ENCODE measurements at regions not wholly inside any gene's neighbourhood (a gene's known extent, or its start where the extent isn't known, plus 50 kb on each side); places are given as distances from the start of the nearest gene placed in this dataset.

- peak; percentile 43 for DNase-seq (ENCODE audit: low spot score, unreplicated experiment)
- peaks cover 6% of the 10 kb centered on the region for H3K4me1 Mint-ChIP-seq (ENCODE audit: low read depth)
- no peaks in the 10 kb centered on the region for H3K36me3 Mint-ChIP-seq (ENCODE audit: insufficient read depth)
- TF ChIP-seq CTCF (IDR thresholded peaks at IDR 0.05; ENCODE audit: unreplicated experiment), result peak; percentile 78
- H3K4me3 Mint-ChIP-seq (ENCODE audit: low read depth), result no peak overlapping the region
- no peaks in the 10 kb centered on the region for H3K27me3 Mint-ChIP-seq
- H3K9me3 Mint-ChIP-seq (ENCODE audit: low read depth), result no peaks in the 10 kb centered on the region
- H3K27ac Mint-ChIP-seq, result no peak overlapping the region
Observed at GRCh38 chr2:146927080-146927711, 917.6 kb upstream of the ACVR2A start.

- TF ChIP-seq CTCF (IDR thresholded peaks at IDR 0.05; ENCODE audit: unreplicated experiment), result no peak
- no peak for DNase-seq (ENCODE audit: low spot score, unreplicated experiment)
- no peak overlapping the region for H3K4me3 Mint-ChIP-seq (ENCODE audit: low read depth)
- no peak overlapping the region for H3K27ac Mint-ChIP-seq
- no peaks in the 10 kb centered on the region for H3K9me3 Mint-ChIP-seq (ENCODE audit: low read depth)
- peaks cover 3% of the 10 kb centered on the region for H3K4me1 Mint-ChIP-seq (ENCODE audit: low read depth)
- H3K27me3 Mint-ChIP-seq, result no peaks in the 10 kb centered on the region
- no peaks in the 10 kb centered on the region for H3K36me3 Mint-ChIP-seq (ENCODE audit: insufficient read depth)
Observed at GRCh38 chr2:146918280-146918679, 926.5 kb upstream of the ACVR2A start.

GRCh38 chr2:146917431-146918042 is 927.3 kb upstream of the ACVR2A start:
- no peak for DNase-seq (ENCODE audit: low spot score, unreplicated experiment)
- no peak overlapping the region for H3K4me3 Mint-ChIP-seq (ENCODE audit: low read depth)
- no peak for TF ChIP-seq CTCF (IDR thresholded peaks at IDR 0.05; ENCODE audit: unreplicated experiment)
- H3K27ac Mint-ChIP-seq, result no peak overlapping the region
- peaks cover 1% of the 10 kb centered on the region for H3K4me1 Mint-ChIP-seq (ENCODE audit: low read depth)
- H3K27me3 Mint-ChIP-seq, result no peaks in the 10 kb centered on the region
- H3K9me3 Mint-ChIP-seq (ENCODE audit: low read depth), result no peaks in the 10 kb centered on the region
- no peaks in the 10 kb centered on the region for H3K36me3 Mint-ChIP-seq (ENCODE audit: insufficient read depth)

DNA sequence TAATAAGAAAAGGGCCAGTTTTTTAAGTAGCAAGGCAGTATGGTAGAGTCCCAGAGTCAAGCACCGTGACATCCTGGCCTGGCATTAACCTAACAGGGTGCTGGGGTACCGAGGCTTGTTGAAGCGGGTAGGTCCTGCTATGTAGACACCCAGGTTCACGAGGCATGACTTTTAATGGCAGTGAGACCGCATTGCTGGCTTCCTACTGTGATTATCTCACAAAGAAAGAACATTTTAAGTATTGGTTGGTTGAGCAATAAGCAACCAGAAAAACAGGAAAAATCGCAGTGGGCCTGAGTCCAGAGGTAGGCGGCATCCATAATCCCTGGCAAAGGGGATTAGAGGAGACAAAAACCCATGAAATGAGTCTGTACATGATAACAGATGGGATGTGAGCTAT is 927.9 kb upstream of the ACVR2A start:
- no peaks in the 10 kb centered on the region for H3K27me3 Mint-ChIP-seq
- H3K36me3 Mint-ChIP-seq (ENCODE audit: insufficient read depth), result no peaks in the 10 kb centered on the region
- no peaks in the 10 kb centered on the region for H3K9me3 Mint-ChIP-seq (ENCODE audit: low read depth)
- no peak for DNase-seq (ENCODE audit: low spot score, unreplicated experiment)
- no peak for TF ChIP-seq CTCF (IDR thresholded peaks at IDR 0.05; ENCODE audit: unreplicated experiment)
- no peak overlapping the region for H3K4me3 Mint-ChIP-seq (ENCODE audit: low read depth)
- H3K4me1 Mint-ChIP-seq (ENCODE audit: low read depth), result no peaks in the 10 kb centered on the region
- no peak overlapping the region for H3K27ac Mint-ChIP-seq

DNA sequence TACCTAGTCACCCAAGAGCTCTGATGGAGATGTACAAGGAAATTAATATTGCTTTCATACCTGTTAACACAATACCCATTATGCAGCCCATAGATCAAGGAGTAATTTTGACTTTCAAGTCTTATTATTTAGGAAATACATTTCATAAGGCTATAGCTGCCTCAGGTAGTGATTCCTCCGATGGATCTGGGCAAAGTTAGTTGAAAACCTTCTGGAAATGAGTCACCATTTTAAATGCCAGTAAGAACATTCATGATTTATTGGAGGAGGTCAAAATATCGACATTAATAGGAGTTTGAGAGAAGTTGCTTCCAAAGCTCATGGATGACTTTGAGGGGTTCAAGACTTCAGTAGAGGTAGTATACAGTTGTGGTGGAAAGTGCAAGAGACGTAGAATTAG is 931.4 kb upstream of the ACVR2A start:
- no peak for TF ChIP-seq CTCF (IDR thresholded peaks at IDR 0.05; ENCODE audit: unreplicated experiment)
- DNase-seq (ENCODE audit: low spot score, unreplicated experiment), result no peak
- Mint-ChIP-seq H3K4me1 (ENCODE audit: low read depth) (no peaks in the 10 kb centered on the region), H3K27me3 (no peaks in the 10 kb centered on the region), H3K36me3 (ENCODE audit: insufficient read depth) (no peaks in the 10 kb centered on the region), H3K27ac (no peak overlapping the region), H3K4me3 (ENCODE audit: low read depth) (no peak overlapping the region), H3K9me3 (ENCODE audit: low read depth) (no peaks in the 10 kb centered on the region)

Measured in progenitor cell of endocrine pancreas (in vitro differentiated cells).